NCI-H2107 treated with DMSO at 0.1 percent for 48 hours (cell line): ENCODE measurements at regions not wholly inside any gene's neighbourhood (a gene's known extent, or its start where the extent isn't known, plus 50 kb on each side); places are given as distances from the start of the nearest gene placed in this dataset.

Source experiments
- DNase-seq: peaks from one replicate; lab custom pipeline; 2025; ENCODE audit not compliant: unreplicated experiment; lab: John Stamatoyannopoulos, UW

GRCh38 chrX:23223169-23223568 is 111.5 kb upstream of the PTCHD1 start:
- no peak for DNase-seq

GRCh38 chrX:23228454-23228853 is 106.2 kb upstream of the PTCHD1 start:
- DNase-seq, result no peak

GRCh38 chrX:23228950-23229448 is 105.7 kb upstream of the PTCHD1 start:
- no peak for DNase-seq

- no peak for DNase-seq
These were observed 99.6 kb upstream of the PTCHD1 start for GRCh38 chrX:23235051-23235450.

- DNase-seq, result no peak
These were observed 88.6 kb upstream of the PTCHD1 start for GRCh38 chrX:23246001-23246400.

GRCh38 chrX:23248187-23248586 is 86.5 kb upstream of the PTCHD1 start:
- no peak for DNase-seq

GRCh38 chrX:23251043-23251442 is 83.6 kb upstream of the PTCHD1 start:
- no peak for DNase-seq

- DNase-seq, result no peak
These were observed 70.8 kb upstream of the PTCHD1 start for GRCh38 chrX:23263892-23264291.

GRCh38 chrX:23269923-23270322 is 64.7 kb upstream of the PTCHD1 start:
- no peak for DNase-seq

GRCh38 chrX:23271026-23271425 is 63.6 kb upstream of the PTCHD1 start:
- no peak for DNase-seq

GRCh38 chrX:23276475-23276874 is 58.2 kb upstream of the PTCHD1 start:
- no peak for DNase-seq
